Activated CD4-positive, alpha-beta T cell treated with anti-CD3 and anti-CD28 coated beads, Interleukin-2, amount 50 U/mL, for 4 hours (primary cell): ENCODE measurements at regions not wholly inside any gene's neighbourhood (a gene's known extent, or its start where the extent isn't known, plus 50 kb on each side); places are given as distances from the start of the nearest gene placed in this dataset.
"Not testable (repeated sequence)": the region's sequence is repeated elsewhere in the genome, so short reads cannot be mapped to it uniquely, and the experiment has no call there.

ENCODE experiments used
- DNase-seq, 2 experiments: peaks; one replicate each; pipeline ENCODE4 v3.0.0-alpha.2; 2020

DNA sequence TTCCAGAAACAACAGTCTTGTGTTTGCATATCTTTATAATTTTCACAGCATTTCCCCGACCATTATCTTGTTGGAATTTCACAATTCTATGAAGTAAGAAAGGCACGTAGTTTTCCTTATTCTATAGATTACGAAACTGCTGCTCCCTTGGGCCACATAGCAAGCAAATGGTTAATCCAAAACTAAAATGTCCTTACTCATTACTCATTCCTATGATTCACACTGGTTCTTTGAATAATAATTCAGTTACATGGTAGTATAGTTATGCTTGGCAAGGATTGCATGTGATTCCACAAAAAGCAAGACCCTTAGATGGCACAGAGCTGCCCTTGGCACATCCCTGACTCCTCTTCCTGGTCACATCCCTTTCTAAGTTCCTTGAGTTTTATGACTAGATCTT is 51.2 kb downstream of the OR13H1 start:
- no peak for DNase-seq

DNA sequence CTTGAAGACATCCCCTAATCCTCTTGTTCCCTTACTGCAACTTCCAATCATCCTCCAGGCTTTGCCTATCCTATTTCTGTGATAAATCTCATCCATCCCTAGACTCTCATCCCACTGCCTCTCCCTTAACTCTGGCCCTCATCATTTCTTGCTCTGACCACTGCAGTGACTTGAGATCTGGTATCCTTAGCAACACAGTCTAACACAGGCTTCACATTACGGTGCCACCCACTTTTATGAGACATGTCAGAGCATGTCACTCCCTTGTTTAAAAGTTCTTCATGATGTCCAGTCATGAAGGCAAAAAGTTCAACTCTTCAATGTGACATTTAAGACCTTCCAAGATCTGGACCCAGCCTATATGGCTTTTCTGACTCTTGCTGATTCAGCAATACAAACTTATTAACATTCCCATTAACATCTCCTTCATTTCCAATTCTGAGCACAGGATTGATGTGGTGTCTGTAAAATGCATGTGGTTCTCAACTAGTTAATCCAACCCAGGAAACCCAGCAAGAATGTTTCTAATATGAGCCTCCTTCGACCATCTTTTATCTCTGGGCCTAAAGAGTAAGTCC is 64.0 kb downstream of the OR13H1 start:
- no peak for DNase-seq

DNA sequence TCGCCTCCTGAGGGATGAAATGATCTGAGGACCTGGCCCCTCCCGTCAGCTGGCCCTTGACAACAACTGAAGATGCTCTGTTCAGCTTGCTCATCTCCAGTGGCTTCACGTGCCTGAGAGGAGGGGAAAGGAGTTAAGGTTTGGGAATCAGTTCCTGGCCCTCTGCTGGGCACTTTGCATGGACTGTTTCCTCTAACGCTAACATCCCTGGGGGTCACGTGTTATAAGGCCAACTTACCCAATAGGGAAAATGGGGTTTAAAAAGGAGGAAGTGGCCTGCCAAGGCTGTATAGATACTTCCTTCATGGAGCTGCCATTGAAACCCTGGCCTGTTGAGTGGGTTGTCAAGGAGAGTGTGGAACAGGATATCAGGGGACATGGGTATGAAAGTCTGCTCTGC is 65.6 kb downstream of the OR13H1 start:
- no peak for DNase-seq

DNA sequence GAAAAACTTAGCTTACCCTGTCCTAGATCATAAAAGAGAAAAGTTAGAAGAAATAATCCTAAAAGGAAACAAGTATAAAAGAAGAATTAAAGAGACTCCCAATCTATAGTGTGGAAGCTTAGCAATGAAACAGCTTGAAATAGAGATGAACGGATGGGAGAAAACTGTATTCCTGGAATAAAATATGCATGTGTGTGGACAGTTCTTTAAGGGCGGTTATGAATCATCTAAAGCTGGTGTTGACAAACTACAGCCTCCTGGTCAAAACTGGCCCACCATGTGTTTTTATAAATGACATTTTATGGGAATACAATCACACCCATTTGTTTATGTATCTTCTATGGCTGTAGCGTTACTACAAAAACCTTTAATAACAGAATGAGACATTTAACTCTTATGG is 69.4 kb downstream of the OR13H1 start:
- no peak for DNase-seq

DNA sequence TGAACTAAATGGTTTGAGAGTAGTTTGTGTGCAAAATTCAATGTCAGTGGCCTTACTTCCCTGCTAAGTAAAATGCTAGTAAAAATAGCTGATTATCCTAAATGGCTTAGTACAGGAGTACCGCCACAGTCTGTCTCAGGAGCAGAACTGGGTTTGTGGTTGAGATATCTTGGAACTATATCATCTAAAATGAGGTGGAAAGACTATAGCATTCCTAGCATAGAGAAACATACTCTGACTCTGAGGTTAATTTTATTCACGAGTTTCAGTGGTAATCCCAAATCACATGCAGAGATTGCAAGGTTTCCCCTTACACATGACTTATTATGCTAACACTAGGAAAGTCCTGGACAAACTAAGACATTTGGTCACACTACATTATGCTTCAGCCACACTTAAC is 70.4 kb downstream of the OR13H1 start:
- DNase-seq = no peak

DNA sequence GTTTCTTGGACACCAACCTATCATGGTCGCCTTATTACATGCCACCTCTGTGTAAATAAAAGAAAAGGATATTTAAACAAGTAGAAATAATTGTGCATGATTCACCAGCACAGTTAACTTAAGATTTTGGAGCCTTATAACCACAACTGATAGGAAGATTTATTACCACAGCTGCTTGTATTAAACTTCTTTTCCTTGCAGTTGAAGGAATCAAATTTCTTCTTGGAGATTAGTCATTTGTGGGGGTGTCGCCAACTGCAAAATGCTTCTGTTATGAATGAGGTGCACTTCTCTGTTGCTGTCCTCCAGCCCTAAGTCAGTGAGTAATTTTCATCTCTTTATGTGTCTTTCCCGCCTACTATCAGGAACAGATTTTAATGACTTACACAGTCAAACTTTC is 73.3 kb downstream of the OR13H1 start:
- no peak for DNase-seq

DNA sequence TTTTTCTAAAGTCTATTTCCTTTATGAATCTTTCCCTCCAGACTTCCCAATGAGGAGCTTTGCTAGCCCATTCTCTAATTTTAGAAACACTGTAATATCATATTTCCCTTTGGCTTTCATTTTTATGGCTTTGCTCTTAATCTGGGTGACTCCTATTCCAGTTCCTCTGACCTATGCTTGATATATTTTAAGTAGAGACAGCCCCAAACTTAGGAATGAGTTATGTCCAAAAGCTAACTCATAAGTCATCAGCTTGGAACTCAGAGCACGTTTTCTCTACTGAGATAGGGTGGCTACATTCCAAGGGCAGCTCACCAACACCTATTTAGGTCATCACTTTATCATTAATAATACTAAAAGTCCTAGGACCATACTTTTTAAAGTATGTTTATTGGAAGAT is 77.8 kb downstream of the OR13H1 start:
- DNase-seq = no peak

DNA sequence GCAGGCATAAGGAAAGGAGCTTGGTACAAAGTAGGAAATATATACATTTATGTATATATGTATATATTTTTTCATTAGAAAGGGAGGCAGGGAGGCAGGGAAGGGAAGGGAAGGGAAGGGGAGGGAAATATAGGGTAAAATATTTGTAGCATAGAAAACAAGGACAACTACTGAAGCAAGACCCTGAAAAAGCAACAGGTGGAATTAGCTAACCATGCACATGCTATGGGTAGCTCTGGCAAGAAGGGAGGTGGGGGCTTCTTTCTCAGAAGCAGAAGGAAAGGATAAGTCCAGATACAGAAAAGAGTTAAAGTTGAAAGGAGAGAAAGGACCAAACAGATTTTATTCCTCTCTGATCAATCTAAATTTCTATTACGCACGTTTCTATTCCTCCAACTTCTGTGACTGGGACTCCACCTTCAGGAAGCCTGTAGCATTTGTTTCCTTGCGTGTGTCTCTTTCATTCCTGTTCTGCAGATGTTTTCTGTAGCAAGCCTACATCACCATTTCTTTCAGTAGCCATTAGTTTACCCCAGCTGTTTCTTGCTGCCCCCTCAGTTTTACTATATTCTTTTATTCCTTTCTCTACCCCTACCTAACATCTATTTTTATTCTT is 82.9 kb downstream of the OR13H1 start:
- DNase-seq = no peak

DNA sequence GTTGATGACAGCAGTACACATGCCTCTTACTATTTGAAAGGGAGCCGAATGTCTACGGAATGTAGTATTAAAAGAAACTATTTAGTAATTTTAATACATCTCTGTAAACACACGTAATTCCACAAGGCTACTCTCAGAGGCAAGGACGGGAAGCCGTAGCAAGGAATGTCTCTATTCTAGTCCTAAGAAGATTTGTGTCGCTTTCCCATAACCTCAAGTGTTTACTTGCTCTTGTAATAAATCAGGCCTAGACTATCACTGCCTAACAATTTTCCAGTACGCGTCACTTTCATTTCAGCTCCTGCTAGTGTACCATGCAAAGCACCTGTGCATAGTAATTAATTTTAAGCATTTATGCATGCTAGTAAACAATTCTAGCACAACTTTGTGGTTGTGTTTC is 86.7 kb downstream of the OR13H1 start:
- no peak for DNase-seq

DNA sequence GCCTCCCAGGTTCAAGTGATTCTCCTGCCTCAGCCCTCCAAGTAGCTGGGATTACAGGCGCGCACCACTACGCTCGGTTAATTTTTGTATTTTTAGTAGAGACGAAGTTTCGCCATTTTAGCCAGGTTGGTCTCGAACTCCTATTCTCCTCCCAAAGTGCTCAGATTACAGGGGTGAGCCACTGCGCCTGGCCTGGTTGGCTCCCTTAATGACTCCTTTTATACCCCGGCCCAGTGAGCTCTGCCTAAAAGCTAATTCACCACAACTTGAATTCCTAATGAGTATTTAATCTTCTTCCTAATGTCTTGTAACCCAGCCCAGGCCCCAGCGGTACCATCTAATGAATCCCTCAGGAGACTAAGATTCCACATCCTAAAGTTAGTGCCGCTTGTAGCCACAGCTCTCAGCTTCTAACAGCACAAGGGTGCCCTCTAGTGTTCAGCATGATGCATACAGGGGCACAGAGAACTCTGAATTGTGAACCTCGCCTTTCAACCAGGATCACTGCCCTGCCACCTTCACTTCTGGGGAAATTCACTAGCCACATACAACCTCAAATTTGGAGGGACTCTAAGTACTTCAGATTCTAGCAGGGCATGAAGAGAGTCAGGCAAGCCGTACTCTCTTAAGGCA is 89.5 kb downstream of the OR13H1 start:
- DNase-seq = peak; percentile 2 to 12

DNA sequence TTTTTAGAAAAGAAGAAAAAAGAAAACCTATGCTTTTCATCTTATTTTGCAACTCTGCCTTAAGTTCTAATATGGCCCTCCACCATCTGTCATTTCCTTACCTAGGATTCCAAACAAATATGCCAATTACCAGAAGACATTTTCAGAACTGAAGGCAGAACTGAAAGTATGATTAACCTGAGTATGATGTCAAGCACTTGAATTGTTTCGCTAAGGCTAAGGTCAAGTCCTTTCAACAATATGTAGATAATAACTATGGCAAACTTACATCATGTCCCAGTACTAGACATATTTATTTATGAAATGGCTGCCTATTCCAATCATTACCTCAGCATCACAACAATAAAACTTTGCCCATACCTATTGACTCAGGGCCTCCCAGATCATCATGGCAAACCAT is 91.0 kb downstream of the OR13H1 start:
- DNase-seq = no peak

DNA sequence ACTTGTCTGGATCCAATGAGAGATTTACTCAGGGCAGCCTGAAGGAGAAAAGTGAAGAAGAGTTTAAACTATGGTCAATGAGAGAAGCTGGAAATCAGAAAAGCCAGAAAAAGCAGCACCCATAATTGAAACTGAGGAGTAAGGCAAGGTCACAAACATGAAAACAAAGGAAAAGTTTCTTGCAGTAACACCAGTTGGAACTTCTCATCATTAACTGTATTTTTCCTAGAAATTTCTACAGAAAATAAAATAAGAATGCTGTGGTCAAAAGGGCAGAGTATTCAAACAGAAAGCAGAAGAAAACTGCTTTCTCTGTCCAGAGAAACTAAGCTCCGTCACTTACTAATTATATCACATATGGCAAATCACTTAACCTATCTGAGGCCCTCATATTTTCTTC is 102.2 kb downstream of the OR13H1 start:
- DNase-seq = no peak

DNA sequence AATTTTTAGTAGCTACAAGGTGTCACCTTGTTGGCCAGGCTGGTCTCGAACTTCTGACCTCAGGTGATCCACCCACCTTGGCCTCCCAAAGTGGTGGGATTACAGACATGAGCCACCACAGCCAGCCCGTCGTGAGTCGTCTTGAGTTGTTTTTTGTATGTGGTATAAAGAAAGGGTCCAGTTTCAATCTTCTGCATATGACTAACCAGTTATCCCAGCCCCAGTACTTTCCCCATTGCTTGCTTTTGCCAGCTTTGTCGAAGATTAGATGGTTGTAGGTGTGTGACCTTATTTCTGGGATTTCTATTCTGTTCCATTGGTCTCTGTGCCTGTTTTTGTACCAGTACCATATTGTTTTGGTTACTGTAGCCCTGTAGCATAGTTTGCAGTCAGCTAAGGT is 105.9 kb downstream of the OR13H1 start:
- no peak for DNase-seq

DNA sequence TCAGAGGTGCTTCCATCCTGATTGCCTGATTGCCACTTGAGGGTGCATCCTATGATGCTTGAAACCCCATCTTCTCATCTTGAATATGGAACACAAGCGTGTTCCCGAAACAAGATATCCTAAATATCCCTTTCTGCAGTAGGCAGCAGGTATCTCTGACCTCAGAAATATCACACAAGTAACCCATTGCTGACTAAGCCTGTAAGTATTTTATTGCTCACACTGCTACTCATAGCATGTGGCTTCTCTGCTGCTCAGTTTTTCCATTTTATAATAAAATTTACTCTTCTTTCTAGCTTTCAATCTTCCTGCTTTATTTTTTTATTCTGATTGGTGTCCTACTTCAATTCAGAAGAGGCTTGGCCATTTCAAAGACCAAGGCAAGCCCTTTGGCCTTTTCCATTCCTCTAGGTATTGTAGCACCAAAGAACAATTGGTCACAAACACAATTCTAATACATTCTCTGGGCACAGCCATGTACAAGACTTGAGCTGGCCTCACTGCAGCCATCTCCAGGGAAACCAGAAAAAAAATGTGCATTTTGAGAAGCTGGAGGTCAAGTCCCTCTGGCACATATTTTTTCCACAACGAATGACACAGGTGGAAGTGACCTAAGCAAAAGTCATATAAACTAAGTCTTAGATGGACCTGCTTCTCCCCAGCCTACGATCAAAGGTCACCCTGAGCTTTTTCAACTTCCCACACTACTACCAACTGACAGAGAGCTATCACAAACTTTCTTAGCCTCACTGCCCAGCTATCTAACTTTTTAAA is 107.0 kb downstream of the OR13H1 start:
- no peak for DNase-seq

DNA sequence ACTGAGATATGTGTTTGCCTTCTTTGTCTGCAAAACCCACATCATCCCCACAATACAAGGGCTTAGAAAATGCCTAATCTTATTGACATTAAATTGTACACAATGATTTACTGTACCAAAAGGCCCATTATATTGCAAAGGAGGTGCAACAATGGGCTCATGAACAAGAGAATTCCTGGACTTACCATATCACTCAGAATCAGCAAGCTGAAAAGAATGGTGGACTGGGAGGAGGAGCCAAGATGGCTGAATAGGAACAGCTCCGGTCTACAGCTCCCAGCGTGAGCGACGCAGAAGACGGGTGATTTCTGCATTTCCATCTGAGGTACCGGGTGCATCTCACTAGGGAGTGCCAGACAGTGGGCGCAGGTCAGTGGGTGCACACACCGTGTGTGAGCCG is 119.9 kb downstream of the OR13H1 start:
- not testable (repeated sequence) for DNase-seq

DNA sequence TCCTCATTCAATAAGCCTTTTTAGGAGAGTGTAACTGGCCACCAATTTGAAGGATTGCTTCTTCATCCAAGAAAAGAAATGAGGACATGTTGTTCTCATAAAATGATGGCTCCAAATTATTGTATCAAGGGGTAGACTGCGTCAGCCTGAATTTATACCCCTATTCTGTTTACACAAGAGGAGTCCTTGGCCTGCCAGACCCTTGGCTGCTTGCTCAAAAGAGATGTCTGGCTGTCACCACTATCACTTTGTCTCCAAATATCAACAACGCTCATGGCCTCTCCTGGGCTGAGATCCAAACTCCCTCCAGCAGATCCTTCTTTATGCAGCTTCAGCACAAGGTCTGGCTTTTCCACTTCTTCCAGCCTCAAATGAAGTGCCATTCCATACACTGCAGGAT is 127.9 kb downstream of the OR13H1 start:
- no peak for DNase-seq

DNA sequence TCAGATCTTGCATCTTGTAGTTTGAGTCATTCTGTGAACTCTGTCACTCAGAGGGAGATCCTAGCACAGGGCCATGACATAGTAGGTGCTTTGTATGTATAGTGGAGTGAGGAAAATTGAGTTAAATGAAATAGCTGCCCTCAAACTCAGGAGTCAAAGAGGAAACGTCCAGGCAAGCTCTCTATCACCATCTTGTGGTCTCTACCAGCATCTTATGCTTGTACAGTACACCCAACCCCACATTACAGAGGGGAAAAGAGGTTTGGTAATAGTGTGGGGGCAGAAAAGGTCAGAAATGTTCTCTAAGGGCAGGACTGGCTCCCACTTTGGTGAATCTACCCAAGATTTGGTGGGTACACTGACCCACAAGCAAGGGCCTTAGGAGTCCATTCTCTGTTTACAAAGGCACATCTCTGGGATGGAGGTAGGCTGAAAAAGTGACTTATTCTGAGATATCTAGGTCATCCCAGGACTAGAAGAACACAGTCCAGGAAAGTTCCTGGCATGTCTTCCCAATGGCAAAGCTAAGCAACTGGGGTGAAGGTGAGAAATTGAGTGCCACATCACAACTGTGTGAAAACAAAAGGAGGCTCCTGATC is 131.8 kb downstream of the OR13H1 start:
- no peak for DNase-seq

DNA sequence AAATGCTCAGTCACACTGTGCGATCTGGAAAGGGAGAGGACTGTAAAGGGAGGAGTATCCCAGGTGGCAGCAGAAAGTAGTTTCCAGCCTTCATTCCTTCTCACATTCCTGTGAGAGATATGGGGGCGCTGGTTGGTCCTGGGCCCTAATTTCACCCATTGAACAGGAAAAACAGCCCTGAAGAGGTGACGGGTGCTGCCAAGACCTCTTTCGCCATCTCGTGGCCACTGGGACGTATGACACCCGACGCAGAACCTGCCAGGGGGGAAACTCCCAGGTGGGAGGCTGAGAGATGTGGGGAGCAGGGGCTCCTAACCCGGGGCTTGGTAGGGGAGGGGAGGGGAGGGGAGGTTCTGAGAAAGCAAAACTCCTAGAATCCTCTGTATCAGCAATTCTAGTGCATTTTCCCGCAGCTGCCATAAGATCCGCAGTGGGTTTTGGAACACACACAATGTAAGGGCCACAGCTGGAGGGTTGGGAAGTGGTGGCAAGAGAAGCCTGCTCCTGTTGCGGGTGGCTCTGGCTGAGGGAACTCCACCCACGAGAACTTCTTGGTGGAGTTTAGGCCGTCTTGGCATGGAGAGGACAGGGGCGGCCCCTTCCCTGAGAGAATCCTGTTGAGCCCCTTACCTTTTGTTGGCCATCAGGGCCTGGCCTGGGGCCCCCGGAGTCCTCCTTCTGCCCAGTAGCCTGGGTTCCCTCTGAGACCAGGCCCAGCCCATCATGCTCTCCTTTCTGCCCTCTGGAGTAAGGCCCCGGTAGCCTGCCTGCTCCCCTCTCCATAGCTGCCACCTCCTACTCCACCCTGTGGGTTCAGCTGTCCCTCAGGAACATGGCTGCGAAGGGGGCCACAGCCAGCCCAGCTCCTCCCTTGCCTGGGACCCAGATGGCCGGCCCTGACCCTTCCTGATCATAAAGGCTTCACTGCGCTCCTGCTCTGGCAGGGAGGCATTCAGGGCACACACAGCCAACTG is 134.1 kb downstream of the OR13H1 start:
- peak; percentile 2 to 13 for DNase-seq

DNA sequence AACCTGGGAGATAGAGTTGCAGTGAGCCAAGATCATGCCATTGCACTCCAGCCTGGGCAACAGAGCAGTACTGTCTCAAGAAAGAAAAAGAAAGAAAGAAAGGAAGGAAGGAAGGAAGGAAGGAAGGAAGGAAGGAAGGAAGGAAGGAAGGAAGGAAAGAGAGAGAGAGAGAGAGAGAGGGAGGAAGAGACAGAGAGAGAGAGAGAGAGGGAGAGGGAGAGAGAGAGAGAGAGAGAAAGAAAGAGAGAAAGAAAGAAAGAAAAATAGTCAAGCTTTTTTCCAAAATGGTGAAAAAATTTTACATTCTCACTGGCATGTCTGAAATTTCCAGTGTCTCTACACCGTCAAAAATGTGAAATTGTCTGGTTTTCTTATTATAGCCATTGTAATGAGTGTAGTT is 138.9 kb downstream of the OR13H1 start:
- DNase-seq = not testable (repeated sequence)

DNA sequence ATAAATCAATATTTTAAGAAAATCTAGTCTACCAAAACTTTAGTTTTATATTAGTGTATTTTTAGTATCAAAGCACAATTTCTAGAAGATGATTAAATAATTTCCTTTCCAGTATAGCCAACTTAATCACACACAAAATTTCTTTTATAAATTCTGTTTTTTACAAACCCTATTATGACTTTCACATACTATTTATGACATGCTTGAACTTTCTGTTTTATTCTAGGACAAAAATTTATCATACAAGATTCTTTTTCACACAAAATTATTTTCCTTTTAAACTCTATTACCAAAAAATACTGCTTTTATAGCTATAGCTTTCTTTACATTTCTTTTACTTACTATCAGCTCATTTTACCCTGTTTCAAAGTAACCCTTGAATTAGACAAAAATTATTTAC is 149.5 kb downstream of the OR13H1 start:
- DNase-seq = no peak

DNA sequence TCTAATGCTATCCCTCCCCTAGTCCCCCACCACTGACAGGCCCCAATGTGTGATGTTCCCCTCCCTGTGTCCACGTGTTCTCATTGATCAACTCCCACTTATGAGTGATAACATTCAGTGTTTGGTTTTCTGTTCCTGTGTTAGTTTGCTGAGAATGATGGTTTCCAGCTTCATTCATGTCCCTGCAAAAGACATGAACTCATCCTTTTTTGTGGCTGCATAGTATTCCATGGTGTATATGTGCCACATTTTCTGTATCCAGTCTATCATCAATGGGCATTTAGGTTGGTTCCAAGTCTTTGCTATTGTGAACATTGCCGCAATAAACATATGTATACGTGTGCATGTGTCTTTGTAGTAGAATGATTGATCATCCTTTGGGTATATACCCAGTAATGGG is 153.1 kb downstream of the OR13H1 start:
- not testable (repeated sequence) for DNase-seq

DNA sequence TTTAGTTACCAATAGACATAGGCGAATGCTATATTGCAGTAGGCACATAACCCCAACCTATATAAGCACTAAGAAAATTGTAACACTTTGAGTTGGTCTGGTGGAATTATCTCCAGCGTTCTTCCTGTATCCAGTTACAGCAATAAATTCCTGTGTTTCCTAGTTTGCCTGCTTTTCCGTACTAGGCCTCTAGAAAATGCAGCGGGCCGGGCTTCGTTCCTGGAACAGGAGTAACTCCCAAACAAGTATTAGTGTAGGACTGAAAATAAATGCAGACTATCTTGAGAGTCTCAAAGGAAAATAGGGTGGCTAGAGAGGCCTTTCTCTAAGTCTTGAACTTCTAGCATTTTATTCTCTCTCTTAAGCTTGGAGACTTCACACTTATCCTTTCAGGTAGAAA is 159.8 kb downstream of the OR13H1 start:
- no peak for DNase-seq
